GM18520 (cell line): ENCODE measurements at regions not wholly inside any gene's neighbourhood (a gene's known extent, or its start where the extent isn't known, plus 50 kb on each side); places are given as distances from the start of the nearest gene placed in this dataset.
"Not testable (repeated sequence)": the region's sequence is repeated elsewhere in the genome, so short reads cannot be mapped to it uniquely, and the experiment has no call there.

Experiments used
- ATAC-seq: cut with Tn5 transposase; IDR thresholded peaks from one replicate; pipeline ENCODE4 v1.9.1; 2021; ENCODE audit not compliant: unreplicated experiment

DNA sequence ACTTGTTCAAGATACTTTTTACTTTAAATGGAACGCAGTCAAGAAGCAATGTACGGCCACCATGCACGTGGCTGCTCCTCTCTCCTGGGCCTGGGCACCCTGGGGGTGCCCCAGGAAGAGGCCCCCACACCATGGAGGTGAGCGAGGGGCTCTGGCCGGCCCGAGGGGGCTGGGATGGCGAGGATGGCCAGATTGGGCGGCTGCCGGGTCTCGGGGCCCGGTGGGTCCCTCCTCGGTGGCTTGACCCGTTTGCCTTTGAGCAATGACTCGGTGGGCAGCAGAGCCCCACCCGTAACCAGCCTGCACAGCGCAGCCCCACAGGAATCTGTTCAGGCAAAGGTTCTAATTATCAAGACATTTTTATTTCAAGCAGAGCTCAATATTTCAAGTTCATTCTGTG lies 167.4 kb downstream of the BRD1 start:
- ATAC-seq: no peak

DNA sequence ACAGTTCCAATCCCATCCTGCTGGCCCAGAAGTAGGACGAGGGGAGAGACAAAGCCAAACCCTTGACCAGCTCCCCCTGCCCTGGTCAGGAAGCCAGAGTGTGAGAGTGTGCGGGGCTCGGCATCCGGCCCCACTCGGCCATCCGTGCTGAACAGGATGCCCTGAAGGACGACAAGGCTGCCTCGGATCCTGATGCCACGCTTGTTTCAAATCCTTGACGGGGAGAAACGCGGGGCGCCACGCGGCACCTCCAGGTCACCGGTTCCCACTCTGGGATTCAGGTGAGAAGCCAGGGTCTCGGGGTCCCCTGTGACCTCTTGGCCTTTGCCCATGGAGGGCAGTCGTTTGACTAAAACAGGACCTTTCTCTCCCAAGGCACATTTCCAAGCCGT lies 167.8 kb downstream of the BRD1 start:
- no peak for ATAC-seq

DNA sequence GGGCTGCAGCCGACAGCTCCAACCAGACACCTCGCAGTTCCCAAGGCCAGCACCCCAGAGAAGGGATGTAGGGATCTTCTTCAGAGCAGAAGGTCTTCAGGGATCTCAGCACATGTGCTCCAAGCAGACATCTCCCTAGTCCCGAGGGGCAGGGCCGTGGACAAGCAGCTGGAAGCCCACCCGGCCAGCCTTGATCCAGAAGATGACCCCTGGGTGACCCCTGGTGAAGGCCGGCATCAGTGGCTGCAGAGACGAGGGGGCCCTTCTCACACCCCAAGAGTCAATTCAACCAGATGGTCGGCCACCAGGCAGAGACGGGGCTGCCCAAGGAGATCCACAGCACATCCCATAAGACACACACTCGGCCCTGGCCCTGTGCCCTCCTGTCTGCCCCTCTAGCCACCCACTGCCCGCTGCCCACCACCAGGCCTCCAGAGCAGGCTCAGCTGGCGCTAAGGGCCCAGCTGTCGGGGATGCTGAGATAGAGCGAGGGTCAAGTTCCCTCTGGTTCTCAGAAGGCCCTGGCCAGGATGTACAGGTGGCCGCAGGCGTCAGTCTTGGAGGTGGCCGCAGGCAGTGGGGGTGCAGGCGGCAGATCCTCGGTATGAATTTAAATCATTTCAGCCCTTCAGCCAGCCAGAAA lies 168.3 kb downstream of the BRD1 start:
- no peak for ATAC-seq

DNA sequence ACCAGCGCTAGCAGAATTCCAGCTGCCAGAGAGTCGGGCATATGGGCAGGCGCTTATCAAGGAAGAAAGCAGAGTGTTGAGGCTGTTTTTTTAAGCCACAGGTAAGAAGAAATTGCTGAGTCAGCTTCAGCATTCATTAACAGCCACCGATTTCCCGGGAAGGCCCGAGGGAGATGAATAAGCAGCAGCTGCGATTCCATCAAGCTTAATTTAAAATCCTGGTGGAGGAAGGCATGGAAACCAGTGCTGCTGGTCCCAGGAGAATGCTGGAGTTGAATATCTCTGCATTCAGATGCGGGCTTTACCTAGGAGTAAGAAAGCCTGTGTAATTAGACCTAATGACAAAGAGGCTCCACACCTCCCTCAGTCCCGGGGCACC lies 168.8 kb downstream of the BRD1 start:
- no peak for ATAC-seq

DNA sequence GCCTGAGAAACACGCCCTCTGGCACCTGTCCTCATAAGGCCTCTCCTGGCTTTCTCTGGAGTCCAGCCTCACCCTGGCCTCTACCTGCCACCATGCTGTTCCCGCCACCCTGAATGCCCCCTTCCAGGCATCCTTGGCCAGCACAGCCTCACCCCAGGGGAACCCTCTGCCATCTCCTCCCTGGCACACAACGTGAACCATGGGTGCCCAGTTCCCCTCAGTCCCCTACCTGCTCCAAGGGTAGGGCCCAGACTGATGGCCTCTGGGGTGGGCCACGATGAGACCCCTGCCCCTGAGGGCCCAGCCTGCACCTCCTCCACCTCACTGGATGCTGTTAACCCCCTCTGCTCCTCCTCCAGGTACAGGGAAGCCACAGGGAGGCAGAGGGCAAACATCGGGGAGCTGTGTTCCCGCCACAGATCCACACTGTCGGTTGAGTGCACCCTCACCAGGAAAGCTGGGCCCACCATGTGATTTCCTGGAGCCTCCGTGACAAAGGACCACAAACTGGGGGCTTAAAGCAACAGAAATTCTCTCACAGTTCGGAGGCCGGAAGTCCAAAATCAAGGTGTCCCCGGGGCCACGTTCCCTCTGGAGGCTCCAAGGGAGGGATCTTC lies 169.6 kb downstream of the BRD1 start:
- ATAC-seq: no peak

DNA sequence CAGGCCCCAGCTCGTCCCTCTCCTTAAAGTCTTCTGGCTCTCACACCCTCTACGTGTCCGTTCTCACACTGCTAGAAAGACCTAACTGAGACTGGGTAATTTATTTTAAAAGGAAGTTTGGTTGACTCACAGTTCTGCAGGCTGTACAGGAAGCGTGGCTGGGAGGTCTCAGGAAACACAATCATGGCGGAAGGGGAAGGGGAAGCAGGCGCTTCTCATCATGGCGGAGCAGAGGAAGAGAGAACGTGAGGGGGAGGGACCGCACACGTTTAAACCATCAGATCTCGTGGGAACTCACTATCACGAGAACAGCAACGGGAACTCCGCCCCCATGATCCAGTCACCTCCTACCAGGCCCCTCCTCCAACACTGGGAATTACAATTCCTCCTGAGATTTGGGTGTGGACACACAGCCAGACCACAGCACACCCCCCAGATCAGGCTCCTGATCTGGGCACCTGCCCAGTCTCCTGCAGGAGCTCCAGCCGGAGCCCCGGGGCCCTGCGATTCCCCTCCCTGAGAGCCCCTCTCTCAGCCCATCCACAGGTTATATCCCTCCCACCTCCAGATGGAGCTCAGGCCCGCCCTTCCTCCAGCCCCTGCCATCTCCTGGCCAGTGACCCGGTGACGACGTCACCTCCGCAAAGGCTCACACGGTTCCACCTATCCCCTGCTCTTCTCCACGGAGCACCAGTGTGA lies 170.2 kb downstream of the BRD1 start:
- ATAC-seq: no peak

DNA sequence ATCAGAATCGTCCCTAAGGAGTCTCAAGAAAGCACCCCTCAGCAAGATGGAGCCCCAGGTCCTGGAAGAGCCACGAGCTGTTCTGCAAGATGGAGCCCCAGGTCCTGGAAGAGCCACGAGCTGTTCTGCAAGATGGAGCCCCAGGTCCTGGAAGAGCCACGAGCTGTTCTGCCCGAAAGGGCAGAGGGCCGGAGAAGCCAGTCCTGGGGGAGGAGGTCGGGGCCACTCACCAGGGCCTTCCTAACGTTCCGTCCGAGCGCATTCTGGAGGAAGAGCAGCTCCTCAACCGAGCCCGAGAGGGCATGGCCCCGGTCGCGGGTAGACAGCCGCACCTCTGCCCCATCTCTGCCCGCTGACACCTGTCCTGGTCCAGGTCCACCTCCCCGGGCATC lies 170.8 kb downstream of the BRD1 start:
- ATAC-seq: not testable (repeated sequence)

DNA sequence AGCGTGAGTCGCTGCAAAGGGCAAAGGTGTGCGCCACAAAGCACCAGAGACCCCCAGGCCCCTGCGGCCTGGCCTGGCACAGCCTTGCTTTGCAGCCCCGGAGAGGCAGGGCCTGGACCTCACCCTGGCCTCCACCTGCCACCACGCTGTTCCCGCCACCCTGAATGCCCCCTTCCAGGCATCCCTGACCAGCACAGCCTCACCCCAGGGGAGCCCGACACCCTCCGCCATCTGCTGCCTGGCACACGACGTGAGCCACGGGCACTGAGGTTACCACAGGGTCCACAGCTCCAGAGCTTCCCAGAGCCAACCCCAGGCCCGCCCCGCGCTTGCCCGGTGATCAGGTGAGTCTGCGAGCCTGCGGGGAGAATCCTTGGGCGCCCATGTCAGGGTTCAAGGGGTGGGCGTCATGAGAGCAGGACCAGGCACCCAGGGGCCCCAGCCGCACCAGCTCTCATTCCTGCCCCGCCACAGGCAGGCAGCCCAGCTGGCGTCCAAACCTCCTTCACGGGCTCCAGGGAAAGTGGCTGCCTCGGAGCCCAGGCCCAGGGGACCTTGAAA lies 171.3 kb downstream of the BRD1 start:
- no peak for ATAC-seq

DNA sequence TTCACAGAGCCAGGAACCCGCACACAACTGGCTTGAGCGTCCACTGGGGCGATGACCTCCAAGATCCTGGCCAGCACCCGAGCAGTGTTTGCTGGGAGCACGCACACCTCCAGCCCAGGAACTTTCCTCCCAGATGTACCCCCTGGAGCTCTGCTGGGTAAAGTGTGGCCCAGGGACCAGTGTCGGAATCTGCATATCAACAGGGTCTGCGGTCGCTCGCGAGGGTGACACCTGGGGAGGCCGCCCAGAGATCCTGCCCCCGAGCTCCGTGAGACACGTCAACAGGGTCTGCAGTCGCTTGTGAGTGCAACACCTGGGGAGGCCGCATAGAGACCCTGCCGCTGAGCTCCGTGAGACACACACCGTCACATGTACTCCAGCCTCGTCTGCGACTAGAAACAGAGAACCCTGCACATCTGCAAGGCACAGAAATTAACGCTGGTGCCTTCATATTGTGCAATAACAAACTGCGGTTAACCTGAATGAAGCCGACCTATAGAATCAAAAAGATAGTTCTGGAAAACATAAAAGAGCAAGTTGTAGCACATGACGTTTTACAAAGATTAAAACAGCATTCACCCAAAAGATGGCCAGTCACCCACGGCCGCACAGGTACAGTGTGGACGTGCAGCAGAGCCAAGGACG lies 172.4 kb downstream of the BRD1 start:
- ATAC-seq: no peak

DNA sequence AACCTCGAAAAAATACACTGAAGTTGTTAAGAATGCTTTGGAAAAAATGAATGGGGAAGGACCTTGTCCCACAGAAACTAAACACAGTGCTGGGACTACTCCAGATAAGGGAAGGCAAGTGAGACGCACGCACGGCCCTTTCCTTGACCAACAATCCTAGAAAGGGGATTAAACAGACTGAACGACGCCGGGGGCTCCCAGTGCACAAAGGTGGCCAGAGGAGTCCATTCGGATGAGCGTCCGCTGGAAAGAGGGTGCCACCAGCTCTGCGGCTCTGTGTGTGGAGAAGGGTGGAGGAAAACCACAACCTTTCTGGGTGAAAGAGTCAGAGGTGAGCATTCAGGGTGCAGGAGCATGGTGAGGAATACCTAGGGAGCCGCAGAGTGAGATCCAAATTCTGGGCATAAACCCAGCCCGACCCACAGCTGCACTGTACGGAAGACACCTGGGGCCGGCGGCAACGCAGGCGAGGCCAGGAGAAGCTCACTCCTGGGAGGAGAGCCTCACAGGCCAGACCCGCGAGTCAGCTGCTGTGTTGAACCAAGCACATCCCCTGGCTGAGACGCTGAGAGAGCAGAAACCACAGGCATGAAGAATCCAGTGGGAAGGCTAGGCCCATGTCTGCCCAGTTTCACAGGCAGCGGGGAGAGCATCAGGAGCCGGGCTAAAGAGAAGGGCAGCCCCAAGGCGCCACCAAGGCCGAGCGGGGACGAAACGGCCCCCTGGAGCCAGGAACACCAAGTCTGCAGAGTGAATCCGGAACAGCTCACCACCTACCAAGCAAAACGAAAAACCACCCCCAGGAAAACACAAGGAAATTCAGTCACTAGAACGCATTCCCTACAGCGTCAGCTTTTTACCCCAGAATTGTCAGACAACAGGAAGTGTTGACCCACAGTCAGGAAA lies 177.1 kb downstream of the BRD1 start:
- no peak for ATAC-seq

DNA sequence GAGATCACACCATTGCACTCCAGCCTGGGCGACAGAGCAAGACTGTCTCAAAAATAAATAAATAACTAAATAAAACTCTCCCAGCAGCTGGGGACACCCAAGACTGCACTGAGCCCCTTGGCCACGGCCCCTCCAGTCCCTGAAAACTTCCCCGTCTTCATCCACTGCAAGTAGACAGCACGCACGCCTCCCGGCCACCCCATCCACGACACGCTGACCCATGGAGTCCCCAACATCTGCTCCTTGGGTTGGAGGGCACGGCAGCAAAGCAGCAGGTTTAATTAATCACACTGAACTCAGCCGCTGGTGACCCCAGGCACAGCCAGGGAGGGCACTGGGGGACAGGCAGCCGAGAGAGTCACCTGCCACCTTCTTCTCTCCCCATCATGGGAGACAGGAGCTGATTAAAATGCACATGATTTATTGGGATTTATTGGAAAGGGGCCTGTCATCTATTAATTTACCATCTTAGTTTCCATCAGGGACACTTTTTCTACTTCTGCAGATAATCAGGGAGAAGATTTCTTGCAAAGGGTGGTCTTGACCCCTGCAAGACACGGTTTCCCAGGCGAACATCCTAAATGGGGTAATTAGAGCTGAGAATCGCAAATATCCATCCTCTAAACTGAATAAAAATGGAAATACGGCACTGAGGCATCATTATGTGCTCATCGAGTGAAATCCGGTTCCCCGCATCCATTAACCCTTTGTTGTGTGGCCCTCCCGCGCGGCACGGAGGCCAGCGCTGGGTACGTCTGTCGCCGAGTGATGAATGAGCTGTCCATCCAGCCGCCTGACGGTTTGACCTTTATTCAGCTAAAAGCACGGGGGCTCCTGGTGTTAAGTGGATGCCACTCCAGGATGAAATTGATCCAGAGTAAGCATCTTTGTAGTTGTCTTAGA lies 178.3 kb downstream of the BRD1 start:
- ATAC-seq: no peak

DNA sequence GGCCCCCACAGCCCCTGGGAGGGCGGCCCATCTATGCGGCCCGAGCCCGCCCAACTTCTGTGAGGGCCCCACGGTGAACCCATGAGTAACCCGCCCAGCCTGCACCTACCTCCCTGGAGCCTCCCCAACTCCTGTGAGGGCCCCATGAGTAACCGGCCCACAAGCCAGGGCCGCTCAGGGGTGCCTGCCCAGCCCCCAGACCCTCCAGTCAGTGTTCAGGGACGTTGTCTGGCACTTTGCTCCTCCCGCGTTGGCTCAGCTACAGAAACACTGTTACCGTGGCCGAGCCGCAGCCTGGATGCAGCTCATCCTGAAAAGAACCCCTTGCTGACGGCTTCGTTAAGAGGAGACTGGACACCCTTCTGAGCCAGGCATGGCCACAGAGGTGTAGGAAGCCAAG lies 179.6 kb downstream of the BRD1 start:
- ATAC-seq: no peak

DNA sequence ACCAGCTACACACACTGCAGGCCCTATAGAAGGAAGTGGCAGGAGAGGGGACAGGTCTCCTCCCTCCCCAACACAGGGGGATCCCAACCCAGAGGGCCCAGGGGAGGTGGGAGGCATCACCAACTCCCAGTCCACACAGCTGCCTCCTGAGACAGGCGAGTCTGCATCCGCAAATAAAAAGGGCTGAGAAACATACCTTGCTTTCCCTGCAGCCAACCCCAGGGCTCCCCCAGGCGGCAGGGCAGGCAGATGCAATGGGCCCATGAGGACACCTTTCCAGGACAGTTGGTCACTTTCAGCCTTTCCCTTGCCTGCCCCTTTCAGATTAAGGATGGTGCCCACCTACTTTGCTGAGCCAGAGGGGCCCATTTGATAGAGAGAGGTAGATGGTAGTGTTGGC lies 180.0 kb downstream of the BRD1 start:
- ATAC-seq: no peak

DNA sequence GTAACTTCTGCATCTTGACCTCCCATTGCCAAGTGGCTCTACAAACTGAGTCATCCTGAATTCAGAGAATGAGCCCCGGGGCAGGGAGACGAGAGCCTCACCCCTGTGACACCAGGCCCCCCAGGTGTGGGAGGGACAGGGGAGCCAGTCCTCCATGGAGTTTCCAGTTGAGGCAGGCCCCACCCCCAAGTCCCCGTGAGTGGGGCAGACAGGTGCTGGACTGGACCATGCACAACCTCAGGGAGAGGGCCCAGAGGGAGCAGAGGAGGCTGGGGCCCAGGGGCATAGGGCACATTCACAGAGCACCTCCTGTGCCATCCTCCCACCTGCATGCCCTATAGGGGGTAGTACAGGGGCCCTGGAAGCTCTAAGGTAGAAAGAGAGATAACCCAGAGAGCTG lies 180.8 kb downstream of the BRD1 start:
- ATAC-seq: no peak

DNA sequence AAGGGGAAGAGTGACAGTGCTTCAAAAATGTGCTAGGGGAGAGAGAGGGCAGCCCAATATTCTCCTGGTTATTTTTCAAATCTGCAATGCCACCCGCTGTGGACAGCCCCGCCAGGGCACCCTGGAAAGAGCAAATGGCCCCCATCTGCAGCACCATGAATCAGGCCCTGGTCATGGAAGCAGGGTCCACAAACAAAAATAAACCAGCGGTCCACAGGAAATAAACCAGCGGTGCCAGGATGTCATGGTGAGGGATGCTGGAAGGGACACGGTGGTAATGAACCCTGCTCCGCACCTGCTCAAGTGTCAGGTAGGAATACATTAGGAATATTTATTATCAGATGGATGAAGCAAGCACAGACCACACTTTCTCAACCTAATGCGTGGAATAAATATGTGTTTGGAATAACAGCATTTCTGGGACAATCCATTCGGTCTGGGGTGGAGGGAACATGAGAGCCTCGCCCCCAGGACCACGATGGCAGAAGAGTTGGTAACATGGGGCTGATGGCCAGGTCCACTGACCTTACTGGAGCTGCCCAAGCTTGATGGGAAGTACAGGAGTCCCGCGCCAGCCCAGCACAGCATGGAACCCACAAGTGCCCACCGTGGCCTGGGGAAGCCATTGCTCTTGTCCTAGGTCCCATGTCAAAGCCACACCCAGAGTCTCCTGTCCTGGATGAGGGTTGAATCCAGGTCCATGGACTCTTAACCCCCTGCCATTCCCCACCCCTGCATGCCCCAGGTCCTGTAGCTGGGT lies 181.7 kb downstream of the BRD1 start:
- ATAC-seq: no peak

DNA sequence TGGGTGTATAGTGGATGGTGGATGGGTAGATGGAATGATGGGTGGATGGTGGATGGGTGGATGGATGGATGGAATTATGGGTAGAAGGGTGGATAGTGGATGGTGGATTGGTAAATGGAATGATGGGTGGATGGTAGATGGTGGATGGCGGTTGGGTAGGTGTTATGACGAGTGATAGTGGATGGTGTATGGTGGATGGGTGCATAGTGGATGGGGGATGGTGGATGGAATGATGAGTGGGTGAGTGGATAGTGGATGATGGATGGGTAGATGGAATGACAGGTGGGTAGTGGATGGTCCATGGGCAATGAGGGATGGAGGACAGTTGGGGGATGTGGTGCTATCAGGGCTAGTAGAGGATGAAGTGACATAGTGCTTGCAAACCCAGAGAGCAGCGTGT lies 182.4 kb downstream of the BRD1 start:
- ATAC-seq: no peak

DNA sequence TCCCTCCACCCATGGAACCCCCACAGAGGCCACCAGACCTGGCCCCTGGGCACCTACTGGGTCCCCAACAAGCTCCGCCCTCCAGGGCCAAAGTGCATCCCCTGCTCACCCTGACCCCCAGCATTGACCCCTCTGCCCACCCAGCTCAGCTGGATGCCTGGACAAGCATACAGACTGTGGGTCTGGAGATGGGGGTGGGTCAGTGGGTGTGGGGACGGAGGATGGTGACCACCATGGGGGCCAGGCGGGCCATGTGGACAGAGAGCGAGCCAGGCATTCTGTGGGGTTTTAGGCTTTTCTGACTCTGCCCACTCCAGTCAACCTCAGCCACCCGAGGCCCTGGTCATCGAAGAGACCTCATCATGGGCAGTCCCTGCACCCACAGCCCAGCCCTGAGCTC lies 183.7 kb downstream of the BRD1 start:
- ATAC-seq: no peak

DNA sequence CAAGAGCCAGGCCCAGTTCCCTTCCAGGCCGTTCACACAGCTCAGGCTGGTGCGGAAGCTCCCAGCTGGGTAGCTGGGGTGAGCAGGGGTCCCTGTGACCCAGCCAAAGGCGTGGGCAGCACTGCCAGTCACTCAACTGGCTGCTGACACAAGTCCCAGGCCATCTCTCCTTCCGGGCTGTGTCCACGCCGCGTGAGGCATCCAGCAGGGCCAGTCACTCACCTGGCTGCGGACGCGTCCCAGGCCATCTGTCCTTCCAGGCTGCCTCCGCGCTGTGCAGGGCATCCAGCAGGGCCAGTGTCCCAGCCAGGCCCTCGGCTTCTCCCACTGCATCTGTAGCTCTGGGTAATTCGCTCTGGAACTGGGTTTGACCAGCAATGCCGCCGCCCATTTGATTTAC lies 184.2 kb downstream of the BRD1 start:
- no peak for ATAC-seq

DNA sequence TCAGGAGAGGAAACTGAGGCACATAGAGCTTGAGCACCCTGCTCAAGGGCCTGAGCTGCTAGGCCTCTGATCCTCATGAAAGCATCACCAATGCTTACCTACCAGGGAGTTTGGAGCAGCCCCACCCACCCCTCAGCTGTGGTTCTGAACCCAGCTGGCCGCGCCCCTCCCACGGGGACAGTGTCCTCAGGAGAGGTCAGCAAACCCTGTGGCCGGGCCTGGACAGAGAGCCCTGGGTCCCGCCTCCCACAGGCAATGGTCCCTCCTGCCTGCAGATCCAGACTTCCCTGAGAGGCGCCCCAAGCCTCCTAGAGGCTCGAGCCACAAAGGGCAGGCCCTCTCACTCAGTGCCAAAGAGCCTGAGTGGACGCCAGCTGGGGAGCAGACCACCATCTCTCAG lies 184.9 kb downstream of the BRD1 start:
- no peak for ATAC-seq
